ENCODE measurements at regions not wholly inside any gene's neighbourhood (a gene's known extent, or its start where the extent isn't known, plus 50 kb on each side); places are given as distances from the start of the nearest gene placed in this dataset.

DNA sequence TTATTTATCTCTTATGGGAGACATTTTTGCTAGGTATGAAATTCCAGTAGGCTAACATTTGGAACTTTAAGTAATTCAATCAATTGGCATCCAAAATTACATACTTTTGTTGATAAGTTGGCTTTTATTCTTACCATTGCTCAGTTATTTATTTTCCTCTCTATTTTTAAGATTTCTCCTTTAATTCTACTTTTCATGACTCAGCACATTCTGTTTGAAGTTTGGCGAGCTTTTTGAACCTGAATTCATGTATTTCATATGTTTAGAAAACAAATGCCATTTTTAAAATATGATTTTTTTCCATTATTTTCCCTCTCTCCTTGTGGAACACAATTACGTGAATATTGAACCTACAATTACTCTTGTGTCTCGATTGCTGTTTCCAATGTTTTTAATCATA, 2896.3 kb upstream of the PCDH20 start:
- Histone ChIP-seq H3K4me3 (no peak overlapping the region), H3K36me3 (no peaks in the 10 kb centered on the region), H3K4me1 (no peaks in the 10 kb centered on the region), H3K27ac (no peak overlapping the region), H3K27me3 (no peaks in the 10 kb centered on the region), H3K9me3 (no peaks in the 10 kb centered on the region)
- ATAC-seq (no peak), FAIRE-seq (no peak), DNase-seq (no peak)
- TF ChIP-seq, protein P1, sequence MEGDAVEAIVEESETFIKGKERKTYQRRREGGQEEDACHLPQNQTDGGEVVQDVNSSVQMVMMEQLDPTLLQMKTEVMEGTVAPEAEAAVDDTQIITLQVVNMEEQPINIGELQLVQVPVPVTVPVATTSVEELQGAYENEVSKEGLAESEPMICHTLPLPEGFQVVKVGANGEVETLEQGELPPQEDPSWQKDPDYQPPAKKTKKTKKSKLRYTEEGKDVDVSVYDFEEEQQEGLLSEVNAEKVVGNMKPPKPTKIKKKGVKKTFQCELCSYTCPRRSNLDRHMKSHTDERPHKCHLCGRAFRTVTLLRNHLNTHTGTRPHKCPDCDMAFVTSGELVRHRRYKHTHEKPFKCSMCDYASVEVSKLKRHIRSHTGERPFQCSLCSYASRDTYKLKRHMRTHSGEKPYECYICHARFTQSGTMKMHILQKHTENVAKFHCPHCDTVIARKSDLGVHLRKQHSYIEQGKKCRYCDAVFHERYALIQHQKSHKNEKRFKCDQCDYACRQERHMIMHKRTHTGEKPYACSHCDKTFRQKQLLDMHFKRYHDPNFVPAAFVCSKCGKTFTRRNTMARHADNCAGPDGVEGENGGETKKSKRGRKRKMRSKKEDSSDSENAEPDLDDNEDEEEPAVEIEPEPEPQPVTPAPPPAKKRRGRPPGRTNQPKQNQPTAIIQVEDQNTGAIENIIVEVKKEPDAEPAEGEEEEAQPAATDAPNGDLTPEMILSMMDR (IDR thresholded peaks at IDR 0.05) = no peak
- intact Hi-C loops (cut with DNase I) = no loop called here
- WGBS, 2 donors = 49 to 60% methylated on average over 3 of the region's 3 CpGs

DNA sequence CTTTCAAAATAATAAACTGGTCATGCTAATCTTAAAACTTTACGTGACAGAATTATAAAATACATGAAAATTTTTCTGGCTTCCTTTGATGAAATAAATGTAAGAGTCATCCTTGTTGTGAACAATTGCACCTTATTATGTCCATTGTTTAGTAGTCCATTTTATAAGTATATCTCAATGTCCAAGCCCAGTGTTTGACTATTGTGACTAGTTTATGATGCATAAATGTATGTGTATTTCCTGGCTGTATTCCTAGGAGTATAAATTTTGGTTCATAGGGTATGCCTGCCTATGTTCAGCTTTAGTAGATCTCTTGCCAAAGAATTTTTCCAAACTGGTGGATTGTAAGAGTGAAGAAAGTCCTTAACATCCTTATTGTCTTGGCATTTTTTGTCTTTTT, 2895.5 kb upstream of the PCDH20 start:
- FAIRE-seq (no peak), ATAC-seq (no peak), DNase-seq (no peak)
- TF ChIP-seq, protein P1 (IDR thresholded peaks at IDR 0.05) = no peak
- Histone ChIP-seq H3K4me1 (no peaks in the 10 kb centered on the region), H3K4me3 (no peak overlapping the region), H3K27ac (no peak overlapping the region), H3K36me3 (no peaks in the 10 kb centered on the region), H3K27me3 (no peaks in the 10 kb centered on the region), H3K9me3 (no peaks in the 10 kb centered on the region)
- intact Hi-C loops (cut with DNase I) = no loop called here
- WGBS, 2 donors = 65 to 67% methylated on average over 1 of the region's 1 CpG

DNA sequence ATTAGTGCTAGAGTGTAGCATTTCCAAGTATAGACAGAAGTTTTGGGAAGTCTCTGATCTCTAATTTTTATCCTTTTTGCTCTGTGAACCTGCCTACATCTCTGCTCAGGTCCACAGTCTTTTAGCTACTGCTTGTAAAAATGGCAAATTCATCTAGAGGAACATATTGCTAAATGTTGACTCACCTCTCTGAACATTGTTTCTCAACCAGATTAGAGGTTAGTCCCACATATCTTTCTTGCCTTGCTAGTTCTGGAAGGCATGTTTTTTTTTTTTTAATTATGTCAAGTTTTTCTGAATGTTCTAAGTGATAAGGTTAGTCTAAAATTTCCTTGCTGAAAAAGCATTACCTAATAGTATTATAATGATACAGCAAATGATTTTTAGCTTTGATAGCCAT, 2889.6 kb upstream of the PCDH20 start:
- Histone ChIP-seq H3K27me3 (no peaks in the 10 kb centered on the region), H3K9me3 (no peaks in the 10 kb centered on the region), H3K27ac (no peak overlapping the region), H3K4me3 (no peak overlapping the region), H3K36me3 (no peaks in the 10 kb centered on the region), H3K4me1 (no peaks in the 10 kb centered on the region)
- TF ChIP-seq, protein P1 (IDR thresholded peaks at IDR 0.05) = no peak
- FAIRE-seq = no peak
- intact Hi-C loops (cut with DNase I) = no loop called here
- no peak for ATAC-seq
- no peak for DNase-seq

DNA sequence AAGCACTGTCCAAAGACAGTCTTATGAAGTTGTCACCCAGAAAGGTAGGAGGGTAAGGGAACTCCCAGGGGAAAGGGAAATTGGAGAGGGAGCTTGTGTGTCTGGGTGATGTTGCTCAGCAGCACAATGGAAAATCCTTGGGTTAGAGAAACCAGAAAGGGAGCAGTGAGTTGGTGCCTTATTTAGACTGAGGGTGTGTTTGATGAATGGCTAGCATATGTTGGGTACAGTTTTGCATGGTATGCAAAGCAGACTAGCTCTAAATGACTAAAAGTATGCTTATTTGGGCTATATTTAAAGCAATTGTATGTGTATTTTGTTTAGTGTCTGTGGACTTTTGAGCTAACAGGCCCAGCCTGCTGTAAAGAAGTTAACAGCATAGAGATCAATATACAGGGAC, 2884.6 kb upstream of the PCDH20 start:
- FAIRE-seq = no peak

DNA sequence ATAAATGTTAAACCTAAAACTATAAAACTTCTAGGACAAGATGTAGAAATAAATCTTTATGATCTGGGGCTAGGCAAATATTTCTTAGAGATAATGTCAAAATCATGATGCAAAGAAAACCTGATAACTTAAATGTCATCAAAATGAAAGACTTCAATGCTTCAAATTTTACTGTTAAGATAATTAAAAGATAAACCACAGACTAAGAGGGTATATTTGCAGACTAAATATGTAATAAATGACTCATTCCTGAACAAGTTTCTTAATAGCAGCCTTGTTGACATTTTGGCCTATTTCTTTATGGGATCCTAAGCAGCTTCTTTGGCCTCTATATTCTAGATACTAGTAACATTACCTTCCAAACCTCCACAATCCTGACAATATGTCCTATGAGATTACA, 2878.3 kb upstream of the PCDH20 start:
- ATAC-seq (no peak), DNase-seq (no peak), FAIRE-seq (no peak)
- no peak overlapping the region for H3K27ac ChIP-seq
- no peaks in the 10 kb centered on the region for H3K36me3 ChIP-seq
- no peak overlapping the region for H3K4me3 ChIP-seq
- no peaks in the 10 kb centered on the region for H3K4me1 ChIP-seq
- no peaks in the 10 kb centered on the region for H3K9me3 ChIP-seq
- intact Hi-C loops (cut with DNase I) = no loop called here
- no peaks in the 10 kb centered on the region for H3K27me3 ChIP-seq
- TF ChIP-seq, protein P1 (IDR thresholded peaks at IDR 0.05) = no peak

More for the DNA sequence above, 2884.6 kb upstream of the PCDH20 start:
- H3K4me3 ChIP-seq = no peak overlapping the region
- ATAC-seq (no peak), DNase-seq (no peak)
- no peaks in the 10 kb centered on the region for H3K4me1 ChIP-seq
- H3K27ac ChIP-seq = no peak overlapping the region
- no peaks in the 10 kb centered on the region for H3K9me3 ChIP-seq
- no peaks in the 10 kb centered on the region for H3K36me3 ChIP-seq
- TF ChIP-seq, protein P1 (IDR thresholded peaks at IDR 0.05) = no peak
- H3K27me3 ChIP-seq = no peaks in the 10 kb centered on the region
- intact Hi-C loops (cut with DNase I) = no loop called here

Measured in pancreas (tissue), 10 donors.